ENCODE measurements at regions not wholly inside any gene's neighbourhood (a gene's known extent, or its start where the extent isn't known, plus 50 kb on each side); places are given as distances from the start of the nearest gene placed in this dataset.

DNA sequence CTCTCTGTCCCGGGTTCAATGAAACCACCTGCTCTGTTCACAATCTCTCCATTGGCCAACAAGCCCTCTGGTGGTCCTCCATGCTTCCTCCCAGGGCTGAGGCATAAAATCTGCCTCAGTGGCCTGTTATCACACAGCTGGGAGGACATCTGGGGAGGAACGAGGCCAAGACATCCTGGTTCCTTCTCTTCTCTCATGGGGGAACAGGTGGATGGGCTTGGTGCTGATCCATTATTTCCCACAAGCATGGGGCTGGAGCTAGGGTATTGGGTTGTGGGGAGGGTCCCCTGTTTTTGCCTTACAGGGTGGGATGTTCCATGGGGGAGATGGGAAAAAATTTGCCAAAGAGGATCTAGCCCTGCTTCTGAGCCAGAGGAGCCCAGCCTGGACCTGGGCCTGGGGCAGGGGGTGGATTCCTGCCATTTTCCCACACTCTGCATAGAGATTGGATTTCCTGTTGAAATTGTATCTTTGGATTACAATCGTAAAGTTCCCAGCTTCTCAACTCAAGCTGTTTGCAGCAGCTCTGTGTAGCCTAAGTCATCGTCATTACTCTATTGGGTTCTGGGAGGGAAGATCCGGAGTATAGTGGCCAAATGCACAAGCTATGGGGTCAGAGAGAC is 124.7 kb downstream of the NAV1 start:
- Histone ChIP-seq H3K9me3 (ENCODE audit: control insufficient read depth, low read length) (no peaks in the 10 kb centered on the region), H3K9ac (no peak overlapping the region), H3K36me3 (ENCODE audit: control insufficient read depth, insufficient read depth, low read length) (no peaks in the 10 kb centered on the region), H3K4me1 (no peaks in the 10 kb centered on the region), H2AFZ (no peak overlapping the region), H3K4me2 (ENCODE audit: low read length) (no peak overlapping the region), H3K27me3 (ENCODE audit: control insufficient read depth, insufficient read depth, low read length) (no peaks in the 10 kb centered on the region), H3K4me3 (ENCODE audit: low read depth, low read length) (no peak overlapping the region), H3K79me2 (peaks cover 34% of the 10 kb centered on the region), H3K27ac (no peak overlapping the region)
- TF ChIP-seq, protein P1, sequence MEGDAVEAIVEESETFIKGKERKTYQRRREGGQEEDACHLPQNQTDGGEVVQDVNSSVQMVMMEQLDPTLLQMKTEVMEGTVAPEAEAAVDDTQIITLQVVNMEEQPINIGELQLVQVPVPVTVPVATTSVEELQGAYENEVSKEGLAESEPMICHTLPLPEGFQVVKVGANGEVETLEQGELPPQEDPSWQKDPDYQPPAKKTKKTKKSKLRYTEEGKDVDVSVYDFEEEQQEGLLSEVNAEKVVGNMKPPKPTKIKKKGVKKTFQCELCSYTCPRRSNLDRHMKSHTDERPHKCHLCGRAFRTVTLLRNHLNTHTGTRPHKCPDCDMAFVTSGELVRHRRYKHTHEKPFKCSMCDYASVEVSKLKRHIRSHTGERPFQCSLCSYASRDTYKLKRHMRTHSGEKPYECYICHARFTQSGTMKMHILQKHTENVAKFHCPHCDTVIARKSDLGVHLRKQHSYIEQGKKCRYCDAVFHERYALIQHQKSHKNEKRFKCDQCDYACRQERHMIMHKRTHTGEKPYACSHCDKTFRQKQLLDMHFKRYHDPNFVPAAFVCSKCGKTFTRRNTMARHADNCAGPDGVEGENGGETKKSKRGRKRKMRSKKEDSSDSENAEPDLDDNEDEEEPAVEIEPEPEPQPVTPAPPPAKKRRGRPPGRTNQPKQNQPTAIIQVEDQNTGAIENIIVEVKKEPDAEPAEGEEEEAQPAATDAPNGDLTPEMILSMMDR (IDR thresholded peaks at IDR 0.05) = no peak

GRCh38 chr1:201665036-201665435 is 126.1 kb downstream of the NAV1 start:
- no peak overlapping the region for H3K4me2 ChIP-seq (ENCODE audit: low read length)
- TF ChIP-seq, protein P1 (IDR thresholded peaks at IDR 0.05) = no peak

GRCh38 chr1:201666102-201666501 is 127.2 kb downstream of the NAV1 start:
- no peak overlapping the region for H3K9ac ChIP-seq
- H3K4me1 ChIP-seq = no peaks in the 10 kb centered on the region
- H3K9me3 ChIP-seq (ENCODE audit: control insufficient read depth, low read length) = no peaks in the 10 kb centered on the region
- H3K36me3 ChIP-seq (ENCODE audit: control insufficient read depth, insufficient read depth, low read length) = no peaks in the 10 kb centered on the region
- H3K4me2 ChIP-seq (ENCODE audit: low read length) = no peak overlapping the region
- H3K27me3 ChIP-seq (ENCODE audit: control insufficient read depth, insufficient read depth, low read length) = no peaks in the 10 kb centered on the region
- H2AFZ ChIP-seq = no peak overlapping the region
- H3K27ac ChIP-seq = no peak overlapping the region
- TF ChIP-seq, protein P1 (IDR thresholded peaks at IDR 0.05) = no peak
- peaks cover 32% of the 10 kb centered on the region for H3K79me2 ChIP-seq
- no peak overlapping the region for H3K4me3 ChIP-seq (ENCODE audit: low read depth, low read length)

More at GRCh38 chr1:201665036-201665435, 126.1 kb downstream of the NAV1 start:
- H3K27ac ChIP-seq = no peak overlapping the region
- no peak overlapping the region for H3K9ac ChIP-seq
- H3K4me1 ChIP-seq = no peaks in the 10 kb centered on the region
- H3K36me3 ChIP-seq (ENCODE audit: control insufficient read depth, insufficient read depth, low read length) = no peaks in the 10 kb centered on the region
- H3K79me2 ChIP-seq = peaks cover 34% of the 10 kb centered on the region
- no peaks in the 10 kb centered on the region for H3K9me3 ChIP-seq (ENCODE audit: control insufficient read depth, low read length)
- no peak overlapping the region for H3K4me3 ChIP-seq (ENCODE audit: low read depth, low read length)
- no peaks in the 10 kb centered on the region for H3K27me3 ChIP-seq (ENCODE audit: control insufficient read depth, insufficient read depth, low read length)
- no peak overlapping the region for H2AFZ ChIP-seq

DNA sequence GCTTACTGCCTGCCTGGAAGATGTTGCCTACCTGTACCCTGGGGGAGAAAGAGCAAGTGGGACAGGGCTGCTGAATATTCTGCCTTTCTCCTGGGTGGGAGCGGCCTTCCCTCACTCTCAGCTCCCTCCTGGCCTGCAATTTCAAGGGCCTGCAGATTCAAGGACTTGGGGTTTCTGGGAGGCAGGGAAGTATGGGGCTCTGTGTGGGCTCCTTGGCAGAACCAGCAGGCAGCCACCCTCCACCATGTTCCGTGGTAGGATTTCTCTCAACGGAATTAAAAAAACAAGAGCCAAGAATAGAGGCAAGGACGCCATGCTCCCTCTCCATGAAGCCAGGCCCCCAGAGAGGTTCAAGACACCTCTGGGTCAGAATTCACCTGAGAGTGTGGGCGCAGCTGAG is 127.7 kb downstream of the NAV1 start:
- H3K79me2 ChIP-seq = peaks cover 30% of the 10 kb centered on the region
- no peaks in the 10 kb centered on the region for H3K4me1 ChIP-seq
- TF ChIP-seq, protein P1 (IDR thresholded peaks at IDR 0.05) = no peak
- no peaks in the 10 kb centered on the region for H3K36me3 ChIP-seq (ENCODE audit: control insufficient read depth, insufficient read depth, low read length)
- no peak overlapping the region for H3K27ac ChIP-seq
- no peak overlapping the region for H3K9ac ChIP-seq
- H3K4me2 ChIP-seq (ENCODE audit: low read length) = no peak overlapping the region
- no peaks in the 10 kb centered on the region for H3K9me3 ChIP-seq (ENCODE audit: control insufficient read depth, low read length)
- no peak overlapping the region for H3K4me3 ChIP-seq (ENCODE audit: low read depth, low read length)
- H3K27me3 ChIP-seq (ENCODE audit: control insufficient read depth, insufficient read depth, low read length) = no peaks in the 10 kb centered on the region
- no peak overlapping the region for H2AFZ ChIP-seq

DNA sequence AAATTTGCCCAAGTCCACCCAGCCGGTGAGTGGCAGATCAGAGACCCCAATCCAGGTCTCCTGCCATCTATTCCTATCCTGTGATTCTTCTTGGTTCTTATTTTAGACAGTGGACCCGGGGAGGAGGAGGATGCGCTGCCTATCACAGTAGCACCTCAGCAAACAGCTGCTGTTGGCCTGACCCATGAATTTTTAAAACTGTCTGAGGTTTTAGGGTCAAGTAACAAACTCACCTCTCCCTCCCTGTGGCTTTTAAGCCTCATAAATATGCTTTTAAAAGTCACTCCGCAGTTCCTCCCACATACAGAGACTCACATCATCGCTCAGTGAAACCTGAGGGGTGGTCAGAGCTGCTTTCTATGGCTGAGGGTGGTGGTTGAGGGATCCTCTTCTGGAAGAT is 128.6 kb downstream of the NAV1 start:
- Histone ChIP-seq H3K4me2 (ENCODE audit: low read length) (no peak overlapping the region), H3K27me3 (ENCODE audit: control insufficient read depth, insufficient read depth, low read length) (no peaks in the 10 kb centered on the region), H3K4me1 (no peaks in the 10 kb centered on the region), H3K79me2 (peaks cover 27% of the 10 kb centered on the region), H3K4me3 (ENCODE audit: low read depth, low read length) (no peak overlapping the region), H3K9ac (no peak overlapping the region), H3K27ac (no peak overlapping the region), H3K9me3 (ENCODE audit: control insufficient read depth, low read length) (no peaks in the 10 kb centered on the region), H3K36me3 (ENCODE audit: control insufficient read depth, insufficient read depth, low read length) (no peaks in the 10 kb centered on the region), H2AFZ (no peak overlapping the region)
- TF ChIP-seq, protein P1 (IDR thresholded peaks at IDR 0.05) = no peak
